GOT3 (cell line): ENCODE measurements at regions not wholly inside any gene's neighbourhood (a gene's known extent, or its start where the extent isn't known, plus 50 kb on each side); places are given as distances from the start of the nearest gene placed in this dataset.

Experiments
- DNase-seq: peaks from one replicate; lab custom pipeline; 2025; ENCODE audit warnings: mixed read lengths; lab: John Stamatoyannopoulos, UW

DNA sequence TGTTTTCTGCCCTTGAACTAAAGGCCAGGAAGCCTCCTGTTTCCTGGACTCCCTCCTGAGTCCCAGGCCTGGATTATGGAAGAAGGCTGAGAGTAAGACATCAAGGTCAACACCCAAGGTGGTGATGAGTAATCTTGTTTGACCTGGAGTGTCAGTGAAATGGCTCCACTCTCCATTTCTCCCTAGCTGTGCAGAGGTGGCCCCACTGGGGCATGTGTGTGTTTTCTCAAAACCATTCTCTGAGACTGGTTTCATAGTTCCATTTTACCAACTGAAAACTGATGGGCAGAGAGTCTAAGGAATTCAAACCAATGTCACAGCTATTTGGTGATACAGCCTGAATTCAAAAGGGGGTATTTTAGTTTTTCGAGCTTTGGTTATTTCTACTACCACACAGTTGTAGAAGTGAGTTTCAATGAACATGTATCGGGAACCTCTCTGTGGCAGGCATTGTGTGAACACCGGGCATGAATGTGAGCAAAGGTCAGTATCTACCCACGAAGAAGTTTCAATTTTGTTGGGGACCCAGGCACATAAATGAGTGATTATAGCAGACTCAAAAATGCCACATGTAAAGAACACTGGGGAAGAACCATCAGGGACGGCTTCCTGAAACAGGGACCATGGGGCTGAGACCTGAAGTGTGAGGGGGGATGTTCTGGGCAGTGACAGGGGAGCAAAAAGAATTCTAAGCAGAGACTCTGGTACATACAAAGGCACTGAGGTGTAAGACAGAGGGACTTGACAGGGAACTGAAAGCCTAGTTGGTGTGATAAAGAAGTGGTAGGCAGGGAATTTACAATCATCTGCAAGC, 269.6 kb upstream of the KLF4 start:
- DNase-seq = no peak

DNA sequence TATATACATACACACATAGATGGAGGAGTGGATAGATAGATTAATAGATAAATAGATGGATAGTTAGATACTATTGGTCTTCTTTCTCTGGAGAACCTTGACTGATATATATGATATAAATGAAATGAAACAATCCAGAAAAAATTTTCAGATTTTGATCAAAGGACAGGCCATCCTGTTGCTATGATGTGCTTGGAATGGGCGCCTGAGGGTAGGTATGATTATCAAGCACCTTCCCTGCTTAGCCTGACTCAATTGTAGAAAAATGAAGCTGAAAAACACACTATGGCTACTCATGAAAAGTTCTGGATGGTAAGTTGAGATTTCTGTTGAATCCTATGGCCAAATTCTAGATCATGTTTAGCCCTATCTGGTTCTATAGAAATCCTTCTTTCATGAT, 266.5 kb upstream of the KLF4 start:
- DNase-seq = no peak

DNA sequence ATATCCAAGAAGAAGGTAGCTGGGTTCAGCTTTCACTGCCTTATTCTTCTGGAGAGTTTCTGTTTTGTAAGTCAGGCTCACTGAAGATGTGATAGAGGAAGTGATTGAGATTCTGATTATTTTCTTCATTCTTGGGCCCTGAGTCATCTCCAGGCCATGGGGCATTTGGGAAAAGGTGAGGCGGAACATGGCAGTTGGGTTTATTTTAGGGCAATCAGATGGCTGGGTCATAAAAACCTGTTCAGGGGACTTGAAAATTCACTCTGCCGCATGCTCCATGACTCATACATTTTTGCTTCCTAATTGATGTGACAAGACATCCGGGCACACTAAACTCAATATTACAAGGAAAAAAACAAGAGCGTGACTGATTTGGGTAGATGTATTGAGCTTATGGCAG, 265.7 kb upstream of the KLF4 start:
- no peak for DNase-seq

DNA sequence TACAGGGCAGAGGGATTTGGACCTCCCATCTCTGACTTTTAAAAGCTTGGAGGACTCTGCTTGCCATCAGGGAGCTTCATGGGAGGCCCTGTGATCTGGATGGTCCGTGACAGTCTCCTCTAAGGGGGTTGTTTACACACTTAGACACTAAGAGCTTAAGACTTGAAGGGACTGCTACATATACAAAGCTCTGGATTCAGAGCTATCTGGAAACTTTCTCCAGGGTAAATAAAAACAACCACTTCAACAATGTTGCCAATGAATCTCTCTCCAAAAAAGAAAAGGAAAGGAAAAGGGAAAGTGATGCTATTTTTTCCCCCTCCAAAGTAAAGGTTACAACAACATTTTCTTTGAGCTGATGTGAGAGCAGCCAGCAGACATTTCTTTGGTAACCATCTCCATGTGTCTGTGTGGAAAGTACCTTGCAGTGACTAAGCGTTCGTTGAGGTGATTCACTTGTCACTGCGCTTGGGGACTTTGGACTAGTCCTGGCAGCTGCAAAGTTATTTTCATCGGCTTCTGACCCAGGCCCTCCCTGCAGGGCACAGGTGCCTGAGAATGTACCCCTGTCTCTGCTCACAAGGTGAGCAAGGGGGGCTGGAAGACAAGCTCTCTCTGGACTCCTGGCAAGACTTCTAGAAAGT, 262.1 kb upstream of the KLF4 start:
- no peak for DNase-seq

DNA sequence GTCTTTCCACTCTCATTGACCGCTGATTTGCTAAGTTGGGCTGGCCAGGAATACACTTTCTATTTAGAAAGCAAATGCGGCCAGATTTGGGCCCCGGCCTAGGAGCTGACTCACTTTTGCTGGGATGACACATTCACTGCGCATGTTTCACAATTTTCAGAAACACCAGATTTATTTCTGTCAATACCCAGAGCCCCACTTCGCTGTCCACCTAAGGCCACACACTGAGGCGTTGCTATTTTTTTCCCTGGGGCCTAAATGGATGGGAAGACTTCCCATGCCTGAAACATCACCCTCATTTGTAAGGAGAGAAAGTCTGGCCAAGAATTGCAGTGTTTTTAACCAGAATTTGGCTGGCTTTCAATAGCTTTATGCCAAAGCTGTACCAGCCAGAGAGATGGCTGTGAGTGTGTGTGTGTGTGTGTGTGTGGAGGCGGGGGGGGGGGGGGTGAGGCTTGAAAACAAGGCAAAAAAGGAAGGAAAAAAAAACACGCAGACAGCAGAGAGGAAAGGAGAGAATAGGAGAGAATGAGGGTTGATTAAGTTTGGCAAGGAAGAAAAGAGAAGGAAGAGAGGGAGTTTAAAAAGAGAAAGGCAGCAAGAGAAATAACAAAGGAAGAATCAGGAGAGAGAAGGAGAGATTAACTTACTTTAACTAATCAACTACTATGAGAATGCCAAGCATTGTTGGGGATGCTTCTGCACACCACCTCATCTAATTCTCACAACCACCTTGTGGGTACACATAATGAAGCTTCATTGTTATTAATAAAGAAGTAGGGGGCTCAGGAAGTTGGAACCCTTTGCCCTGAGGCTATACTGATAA, 261.4 kb upstream of the KLF4 start:
- DNase-seq = peak; percentile 19

DNA sequence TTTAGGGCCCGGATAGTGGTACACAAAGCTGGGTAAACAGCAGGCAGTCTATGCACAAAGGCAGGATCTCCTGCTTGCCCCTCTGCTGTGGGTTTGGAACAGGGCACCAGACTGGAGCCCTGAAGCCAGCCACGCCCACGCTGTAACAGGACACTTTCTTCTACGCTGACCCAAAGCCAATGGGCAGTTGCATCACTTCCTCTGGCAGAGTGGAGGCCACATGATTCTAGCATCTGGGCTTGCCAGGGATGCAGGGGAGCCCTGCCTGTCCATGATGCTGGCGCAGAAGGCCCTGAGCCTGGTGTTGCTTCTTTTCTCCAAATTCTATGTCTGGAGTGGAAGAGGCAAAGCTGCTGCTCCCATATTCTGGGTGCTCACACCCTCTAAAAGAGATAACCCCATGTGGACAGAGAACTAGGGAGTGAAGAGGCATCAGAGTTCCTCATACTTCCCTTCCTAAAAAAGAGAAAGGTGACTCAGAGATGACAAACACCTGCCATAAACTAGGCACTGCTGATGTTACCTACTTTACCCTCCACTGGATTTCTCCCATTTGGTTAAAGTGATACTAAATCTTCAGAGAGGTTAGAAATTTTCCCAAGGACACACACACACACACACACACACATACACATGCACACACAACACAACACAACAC, 260.3 kb upstream of the KLF4 start:
- DNase-seq = peak; percentile 4

DNA sequence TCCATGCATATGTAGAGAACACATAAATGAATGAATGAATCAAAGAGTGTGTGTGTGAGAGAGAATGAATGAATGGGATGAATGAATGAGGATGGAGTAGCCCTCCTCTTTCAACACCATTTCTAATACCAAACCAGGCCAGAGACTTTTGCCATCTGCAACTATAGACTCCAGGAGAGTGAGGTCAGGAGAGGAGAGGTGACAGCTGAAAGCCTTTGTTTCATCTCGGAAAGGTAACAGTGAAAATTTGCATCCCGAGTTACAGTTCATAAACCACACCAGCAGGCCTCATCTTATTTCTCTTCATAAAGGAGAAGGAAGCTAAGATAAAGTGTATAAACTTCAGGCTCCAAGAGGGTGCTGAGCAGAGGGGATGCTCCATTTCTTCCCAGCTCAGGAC, 255.3 kb upstream of the KLF4 start:
- DNase-seq = no peak

DNA sequence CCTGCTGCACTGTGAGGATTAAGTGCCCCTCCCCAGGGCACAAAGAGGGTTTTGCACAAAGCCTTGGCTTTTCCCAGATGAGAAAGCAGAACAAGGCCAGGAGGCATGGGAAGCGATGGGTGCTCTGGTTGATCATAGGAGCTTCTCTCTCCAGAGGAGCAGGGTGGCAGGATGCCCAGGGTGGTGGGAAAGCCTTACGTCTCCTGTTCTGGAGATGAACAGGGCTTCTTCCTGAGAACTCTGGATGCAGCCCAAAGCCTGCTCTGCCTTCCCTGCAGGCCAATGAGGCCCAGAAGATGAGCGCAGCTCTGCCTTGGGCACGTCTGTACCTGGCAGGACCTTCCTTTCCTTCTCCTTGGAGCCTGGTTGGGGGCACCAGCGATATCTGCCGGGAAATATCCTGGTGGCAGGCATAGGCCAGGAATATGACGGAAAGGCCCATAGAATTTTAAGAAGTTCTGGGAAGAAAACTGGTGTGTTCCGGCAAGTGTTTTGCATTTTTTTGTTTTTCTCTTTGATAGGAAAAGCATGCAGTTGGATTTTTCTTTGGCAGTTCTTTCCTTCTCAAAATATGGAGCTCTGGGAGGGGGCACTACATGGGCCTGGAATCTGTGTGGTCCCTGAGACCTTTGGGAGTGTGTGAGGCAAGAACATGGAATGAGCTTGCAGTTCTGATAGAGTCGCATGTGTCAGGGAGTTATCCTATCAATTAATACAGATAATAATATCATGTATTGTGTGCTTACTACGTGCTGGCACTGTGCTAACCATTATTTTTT, 253.2 kb upstream of the KLF4 start:
- DNase-seq = no peak

DNA sequence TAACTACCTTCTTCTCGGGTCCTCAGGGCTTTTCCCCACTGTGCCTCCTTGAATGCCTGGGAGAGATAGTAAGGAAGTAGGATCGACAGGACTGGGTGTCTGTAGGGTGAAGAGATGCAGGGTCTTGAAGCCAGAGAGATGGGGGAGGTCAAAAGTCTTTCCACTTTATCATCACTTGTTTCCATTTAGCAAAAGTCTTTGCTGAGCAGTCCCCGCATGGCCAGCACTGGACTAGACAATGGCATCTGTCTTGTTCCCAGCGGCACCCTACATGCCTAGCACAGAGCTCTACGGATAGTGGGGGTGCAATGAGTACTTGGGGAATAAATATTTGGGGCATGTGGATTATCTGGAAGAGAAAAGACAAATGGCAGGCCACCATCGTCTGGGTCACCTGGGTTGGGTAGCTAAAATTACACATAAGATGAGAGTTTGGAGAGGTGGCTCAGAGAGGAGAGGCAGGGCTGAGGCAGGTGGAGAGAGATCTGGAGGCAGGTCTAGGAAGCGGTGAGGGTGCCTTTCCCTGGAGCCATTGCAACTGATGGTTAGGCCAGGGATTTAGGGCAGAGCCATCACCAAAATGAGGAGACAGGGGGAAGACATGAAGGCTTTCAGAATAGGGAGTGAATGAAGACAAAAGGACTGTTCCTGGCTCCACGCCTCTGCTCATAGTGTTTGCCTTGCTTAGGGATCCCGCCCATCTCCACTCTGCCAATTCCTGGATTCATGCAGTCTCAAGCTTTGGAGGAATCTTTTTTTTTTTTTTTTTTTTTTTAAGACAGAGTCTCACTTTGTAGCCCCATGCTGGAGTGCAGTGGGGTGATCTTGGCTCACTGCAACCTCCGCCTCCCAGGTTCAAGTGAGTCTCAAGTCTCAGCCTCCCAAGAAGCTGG, 250.8 kb upstream of the KLF4 start:
- no peak for DNase-seq

DNA sequence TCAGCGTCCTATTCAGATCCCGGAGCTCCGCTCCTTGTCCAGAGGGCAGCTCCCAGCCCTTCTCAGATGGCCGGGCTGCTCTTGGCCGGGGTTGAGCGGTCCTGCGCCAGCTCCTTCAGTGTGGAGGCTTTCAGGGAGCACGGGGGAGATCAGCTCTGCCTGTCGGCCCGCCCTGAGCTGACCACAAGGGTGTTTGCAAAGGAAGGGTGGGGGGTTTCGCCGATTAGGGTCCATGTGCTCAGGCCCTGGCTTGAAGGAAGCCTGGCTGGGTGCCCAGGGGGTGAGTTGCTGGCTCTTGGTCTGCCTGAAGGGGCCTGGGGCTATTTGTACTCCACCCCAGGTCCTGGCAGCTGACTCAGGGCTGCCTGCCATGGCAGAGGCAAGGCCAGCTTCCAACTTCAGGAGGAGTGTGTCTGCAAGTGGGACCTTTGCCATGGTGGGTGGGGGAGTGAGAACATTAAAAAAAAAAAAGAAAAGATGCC, 250.1 kb upstream of the KLF4 start:
- DNase-seq = no peak

DNA sequence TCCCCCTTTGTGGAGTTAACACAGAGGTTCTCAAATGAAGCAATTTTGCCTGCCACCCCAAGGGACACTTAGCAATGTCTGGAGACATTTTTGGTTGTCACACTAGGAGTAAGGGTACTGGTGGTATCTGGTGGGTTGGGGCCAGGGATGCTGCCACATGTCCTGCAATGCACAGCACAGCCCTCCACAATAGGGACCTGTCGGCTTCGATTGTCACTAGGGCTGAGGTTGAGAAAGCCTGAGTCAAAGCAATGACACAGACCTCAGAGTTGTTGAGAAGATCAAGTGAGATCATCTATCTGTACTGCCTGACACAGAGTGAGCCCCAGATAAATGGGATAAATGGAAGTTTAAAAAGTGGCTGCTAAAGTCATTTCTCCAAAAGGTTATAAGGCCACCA, 249.2 kb upstream of the KLF4 start:
- no peak for DNase-seq

DNA sequence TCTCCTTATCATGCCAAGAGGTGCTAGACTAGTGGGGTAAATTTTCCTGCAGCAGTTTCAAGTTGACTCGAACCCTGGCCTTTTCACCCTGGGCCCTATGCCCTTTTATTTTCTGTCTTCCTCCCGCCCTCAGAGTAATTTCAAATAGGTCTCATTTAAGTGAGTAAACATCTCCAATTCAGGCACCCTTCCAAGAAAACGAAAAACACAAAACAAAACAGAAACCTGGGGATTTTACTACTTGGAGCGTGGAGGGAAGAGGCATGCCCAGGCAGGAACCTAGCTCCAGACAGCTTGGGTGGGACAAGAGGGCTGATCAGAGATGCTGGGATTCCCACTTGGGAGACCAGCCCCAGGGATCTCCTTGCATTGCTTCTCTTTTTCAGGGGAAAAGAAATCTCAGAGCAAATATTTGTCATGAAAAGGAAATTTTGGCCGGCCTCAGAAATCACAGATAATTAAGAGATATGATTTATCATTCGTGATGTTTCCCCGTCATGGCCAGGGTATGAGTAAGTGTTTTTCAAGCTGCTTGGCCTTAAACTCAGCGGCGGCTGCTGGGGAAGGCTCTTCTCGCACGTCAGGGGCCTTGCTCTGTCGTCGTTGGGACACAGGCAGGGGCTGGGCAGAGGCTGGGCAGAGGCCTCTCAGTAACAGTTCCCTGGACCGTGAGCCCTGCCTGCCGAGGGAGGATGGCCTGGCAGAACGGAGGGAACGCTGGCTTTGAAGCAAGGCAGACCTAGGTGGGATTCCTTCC, 248.6 kb upstream of the KLF4 start:
- DNase-seq = peak; percentile 38

DNA sequence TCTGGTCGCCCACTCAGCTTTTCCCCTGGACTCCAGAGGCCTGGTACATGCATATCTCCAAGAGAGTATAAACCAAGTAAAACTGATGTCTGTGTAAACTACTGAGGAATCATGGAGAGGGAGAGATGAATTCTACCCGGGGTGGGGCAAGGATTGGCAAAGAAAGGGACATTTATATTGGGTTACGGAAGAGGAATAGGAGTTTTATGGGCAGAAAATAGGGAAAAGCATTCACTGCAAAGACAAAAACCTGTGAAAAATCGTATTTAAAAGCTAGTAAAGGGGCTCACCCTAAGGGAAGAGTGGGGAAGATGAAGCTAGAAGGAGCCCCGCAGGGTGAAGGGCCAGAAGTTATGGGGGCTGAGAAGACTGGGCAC, 248.0 kb upstream of the KLF4 start:
- no peak for DNase-seq

DNA sequence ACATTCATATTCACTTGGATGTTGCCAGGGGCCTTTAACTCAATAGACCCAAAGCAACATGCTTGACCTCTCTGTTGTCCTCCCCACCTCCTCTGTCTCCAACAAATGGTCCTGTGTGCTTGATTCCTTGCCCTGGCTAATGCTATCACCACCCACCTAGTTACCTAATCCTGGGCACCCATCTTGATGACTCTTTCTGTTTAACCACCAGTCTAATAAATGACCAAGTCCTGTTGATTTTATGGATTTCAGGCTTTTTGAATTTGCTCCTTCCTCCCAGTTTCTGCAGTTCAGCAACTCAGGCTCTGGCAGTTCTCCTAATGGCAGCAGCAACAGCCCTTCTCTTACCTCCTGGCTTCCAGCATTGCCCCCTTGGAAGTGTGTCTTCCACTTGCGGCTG, 246.3 kb upstream of the KLF4 start:
- no peak for DNase-seq

DNA sequence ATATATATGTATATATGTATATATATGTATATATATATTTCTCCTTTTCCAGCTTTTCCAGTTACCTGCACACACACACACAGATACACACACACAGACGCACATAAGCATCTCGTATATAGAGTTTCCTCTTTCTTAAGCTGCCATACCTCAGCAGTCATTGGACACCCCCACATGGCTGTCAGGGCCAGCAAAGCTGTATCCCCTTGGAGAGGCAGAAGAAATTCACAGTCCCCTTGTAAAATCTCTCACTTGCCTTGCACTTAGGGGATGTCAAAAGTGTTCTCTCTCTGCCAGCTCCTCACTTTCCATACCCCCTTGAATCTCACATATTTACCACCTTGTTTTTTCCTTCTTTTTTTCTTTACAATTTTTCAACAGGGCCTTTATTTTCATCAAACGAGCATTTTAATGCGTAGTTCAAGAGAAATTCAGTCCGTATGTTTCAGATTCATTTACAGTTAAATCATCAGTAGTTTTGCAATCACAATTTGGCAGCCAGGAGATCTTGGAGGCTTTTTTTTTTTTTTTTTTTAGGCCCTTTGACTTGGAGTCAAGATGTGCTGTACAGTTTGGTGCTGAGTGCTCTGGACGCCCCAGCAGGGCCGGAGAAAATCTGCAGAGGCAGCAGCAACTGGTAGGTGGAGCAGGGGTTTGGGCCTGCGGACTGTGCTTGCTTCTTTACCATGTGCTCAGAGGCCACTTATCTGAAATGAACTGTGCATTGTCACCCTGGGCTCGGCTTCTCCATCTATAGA, 244.9 kb upstream of the KLF4 start:
- DNase-seq = peak; percentile 8

DNA sequence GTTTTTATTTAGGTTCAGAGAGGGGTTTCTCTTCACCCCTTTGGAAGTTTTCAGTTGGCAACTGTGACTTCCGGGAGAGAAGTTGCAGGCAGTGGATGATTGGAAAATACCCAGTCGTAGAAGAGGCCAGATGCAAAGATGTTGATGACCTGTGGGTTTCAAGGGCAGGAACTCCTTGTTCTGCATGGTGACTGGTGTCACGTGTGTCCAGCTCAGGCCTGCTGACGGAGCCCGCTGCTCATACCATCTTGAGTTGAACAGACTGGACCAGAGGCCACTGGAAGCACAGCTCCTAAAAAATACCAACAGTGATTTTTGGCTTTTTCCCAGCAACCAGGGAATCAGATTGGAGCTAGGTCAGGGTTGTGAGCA, 243.9 kb upstream of the KLF4 start:
- DNase-seq = no peak

DNA sequence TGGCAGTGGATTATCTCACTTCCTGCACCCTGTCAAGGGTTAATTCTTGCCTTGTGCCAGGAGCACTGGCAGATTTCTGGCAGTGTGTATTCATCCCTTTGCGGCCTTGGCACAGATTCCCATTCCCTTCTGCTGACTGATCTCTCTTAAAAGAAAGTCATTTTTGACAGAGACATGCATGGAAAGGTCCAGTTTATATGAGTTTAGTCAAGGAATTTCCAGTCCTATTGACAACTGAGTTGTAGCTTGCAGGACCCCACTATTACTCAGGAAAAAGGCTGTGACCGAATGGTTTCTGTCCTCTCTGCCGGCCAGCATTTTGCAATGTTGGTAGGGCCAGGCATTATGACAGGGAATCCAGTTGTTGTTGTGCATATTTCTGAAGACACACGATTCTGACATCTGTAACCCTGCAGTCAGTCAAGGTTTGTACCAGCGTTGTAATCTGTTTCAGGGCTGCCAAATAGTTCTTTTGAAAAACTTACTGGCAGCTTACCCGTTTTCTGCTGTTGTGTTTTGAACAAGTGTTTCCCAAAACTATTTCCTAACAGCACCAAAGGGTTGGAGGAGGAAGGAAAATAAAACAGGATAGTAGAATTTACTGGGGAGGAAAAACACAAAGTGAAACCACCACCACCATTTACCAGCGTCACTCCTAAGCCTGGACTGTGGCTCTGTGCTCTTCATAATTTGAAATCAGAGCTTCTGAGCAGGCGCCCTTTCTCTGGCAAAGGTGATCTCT, 243.4 kb upstream of the KLF4 start:
- DNase-seq = no peak

DNA sequence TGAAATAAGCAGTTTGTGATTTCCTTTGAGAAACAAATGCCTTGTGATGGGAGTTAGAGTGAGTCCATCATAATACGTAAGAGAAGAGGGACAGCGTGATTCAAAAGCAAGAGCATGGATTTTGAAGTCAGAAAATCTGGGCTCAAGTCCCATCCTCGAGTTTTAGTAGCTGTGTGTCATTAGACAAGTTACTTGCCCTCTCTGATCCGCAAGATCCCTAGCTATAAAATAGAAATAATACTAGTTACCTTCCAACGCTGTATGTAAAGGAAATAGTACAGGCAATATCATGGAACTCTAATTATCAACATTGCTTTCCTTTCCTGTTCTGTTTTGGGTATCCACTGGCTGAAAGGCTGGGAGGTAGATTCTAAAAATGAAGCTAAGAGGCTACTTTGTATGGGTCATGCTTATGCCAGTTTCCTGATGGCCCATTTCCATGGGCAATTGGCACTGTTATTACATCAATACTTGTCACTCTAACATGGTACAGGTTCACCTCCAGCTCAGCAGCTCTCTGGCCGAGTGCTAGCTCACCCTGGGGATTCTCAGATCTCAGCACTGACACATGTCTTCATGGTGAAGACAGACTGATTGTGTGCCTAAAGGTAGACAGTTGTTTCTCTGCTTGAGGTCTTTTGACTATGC, 241.7 kb upstream of the KLF4 start:
- DNase-seq = no peak
